Naive thymus-derived CD4-positive, alpha-beta T cell (primary cell): ENCODE measurements at regions not wholly inside any gene's neighbourhood (a gene's known extent, or its start where the extent isn't known, plus 50 kb on each side); places are given as distances from the start of the nearest gene placed in this dataset.

Experiments
- ATAC-seq: fragments of 150-1000 bp; cut with Tn5 transposase; 2 replicates; pipeline ENCODE4 v1.10.0; 2021; ENCODE audit warnings: mild to moderate bottlenecking, moderate library complexity
- CTCF ChIA-PET: fragments of 350-600 bp; sonication (Branson Sonifier 250); formaldehyde crosslinking; loops from one replicate; lab custom pipeline; 2021; ENCODE audit warnings: antibody characterized with exemption; lab: Charles Lee
- POLR2A ChIA-PET: fragments of 350-600 bp; sonication (Branson Sonifier 250); formaldehyde crosslinking; loops from one replicate; lab custom pipeline; 2021; ENCODE audit warnings: antibody characterized with exemption, inconsistent platforms; lab: Charles Lee
- DNase-seq, 9 donors: peaks; one replicate each; pipeline versions ENCODE4 v3.0.0 to v3.0.0-alpha.2; 2020 to 2022; ENCODE audit warnings: mixed read lengths in 1 of 9
- H3K27ac ChIP-seq: one replicate; pipeline ENCODE4 v1.7.0; 2013; ENCODE audit warnings: mild to moderate bottlenecking, low read depth, low read length, moderate library complexity
- H3K27me3 ChIP-seq, 2 donors: one replicate each; pipeline ENCODE4 v1.7.0; 2013; ENCODE audit warnings: low read length in 2 of 2, mild to moderate bottlenecking in 2 of 2, moderate library complexity in 2 of 2; ENCODE audit not compliant: control insufficient read depth in 2 of 2, insufficient read depth in 2 of 2
- H3K36me3 ChIP-seq, 3 experiments: 1 replicate in 2 of 3; 2 replicates in 1 of 3; pipeline ENCODE4 v1.7.0; 2013; ENCODE audit warnings: low read length in 3 of 3, mild to moderate bottlenecking in 3 of 3, moderate library complexity in 1 of 3; ENCODE audit not compliant: insufficient read depth in 3 of 3, control insufficient read depth in 2 of 3
- H3K4me1 ChIP-seq, 2 donors: one replicate each; pipeline ENCODE4 v1.7.0; 2013; ENCODE audit warnings: low read length in 2 of 2, mild to moderate bottlenecking in 2 of 2, moderate library complexity in 1 of 2; ENCODE audit not compliant: control insufficient read depth in 2 of 2, insufficient read depth in 2 of 2
- H3K4me3 ChIP-seq: 2 replicates; pipeline ENCODE4 v1.7.0; 2013; ENCODE audit warnings: mild to moderate bottlenecking, low read length
- H3K9me3 ChIP-seq, 3 experiments: 1 replicate in 2 of 3; 2 replicates in 1 of 3; pipeline ENCODE4 v1.7.0; 2013; ENCODE audit warnings: low read length in 3 of 3; ENCODE audit not compliant: control insufficient read depth in 2 of 3
- H3K27ac Mint-ChIP-seq, 9 donors: one replicate each; pipeline ENCODE4 v1.8.0; 2020 to 2022; ENCODE audit warnings: mixed read lengths in 9 of 9, mild to moderate bottlenecking in 8 of 9, moderate library complexity in 5 of 9, inconsistent platforms in 2 of 9
- H3K27me3 Mint-ChIP-seq, 5 donors: one replicate each; pipeline ENCODE4 v1.8.0; 2021 to 2022; ENCODE audit warnings: mixed read lengths in 5 of 5, mild to moderate bottlenecking in 1 of 5
- H3K36me3 Mint-ChIP-seq, 5 donors: one replicate each; pipeline ENCODE4 v1.8.0; 2020 to 2022; ENCODE audit warnings: mixed read lengths in 5 of 5, mild to moderate bottlenecking in 3 of 5, inconsistent platforms in 1 of 5
- H3K4me1 Mint-ChIP-seq, 7 donors: one replicate each; pipeline ENCODE4 v1.8.0; 2020 to 2022; ENCODE audit warnings: mixed read lengths in 7 of 7, mild to moderate bottlenecking in 3 of 7, inconsistent platforms in 1 of 7
- H3K4me3 Mint-ChIP-seq, 10 donors: one replicate each; pipeline ENCODE4 v1.8.0; 2020 to 2022; ENCODE audit warnings: mild to moderate bottlenecking in 10 of 10, mixed read lengths in 10 of 10, moderate library complexity in 6 of 10, inconsistent platforms in 2 of 10
- H3K9me3 Mint-ChIP-seq, 11 donors: one replicate each; pipeline ENCODE4 v1.8.0; 2020 to 2022; ENCODE audit warnings: mixed read lengths in 11 of 11, mild to moderate bottlenecking in 4 of 11, inconsistent platforms in 1 of 11, moderate library complexity in 1 of 11
- intact Hi-C, 2 donors: fragments of 100-400 bp; cut with micrococcal nuclease; formaldehyde crosslinking; loops; one replicate each; pipeline ENCODE4 v1.15.1; 2023

GRCh38 chr6:44049163-44049988, 77.9 kb downstream of the MRPL14 start:
- DNase-seq (no peak), ATAC-seq (no peak)
- no peaks in the 10 kb centered on the region for H3K9me3 Mint-ChIP-seq
- ChIA-PET POLR2A (no interaction called here), CTCF (no interaction called here)
- Histone ChIP-seq H3K4me1 (no peaks in the 10 kb centered on the region), H3K36me3 (no peaks in the 10 kb centered on the region), H3K9me3 (no peaks in the 10 kb centered on the region), H3K27ac (no peak overlapping the region), H3K4me3 (no peak overlapping the region), H3K27me3 (no peaks in the 10 kb centered on the region)
- intact Hi-C loops, result loop anchor here in 1 of 2 donors (1.0 kb wide), 1 partner anchor 24 kb away; no protein-coding TSS in a partner anchor
- peaks cover 0 to 12% (median 0%) of the 10 kb centered on the region in 5 donors for H3K27me3 Mint-ChIP-seq
- H3K4me1 Mint-ChIP-seq, result peaks cover 0 to 19% (median 0%) of the 10 kb centered on the region in 7 donors
- H3K36me3 Mint-ChIP-seq, result no peaks in the 10 kb centered on the region
- H3K4me3 Mint-ChIP-seq, result peak overlapping the region in 1 of 10 donors; percentile 54
- peak overlapping the region in 1 of 9 donors; percentile 89 for H3K27ac Mint-ChIP-seq

GRCh38 chr6:44048277-44048676, 79.0 kb downstream of the MRPL14 start:
- intact Hi-C loops, result no loop called here
- H3K27me3 Mint-ChIP-seq, result peaks cover 0 to 12% (median 0%) of the 10 kb centered on the region in 5 donors
- no peak overlapping the region for H3K27ac Mint-ChIP-seq
- no peaks in the 10 kb centered on the region for H3K9me3 Mint-ChIP-seq
- Histone ChIP-seq H3K9me3 (no peaks in the 10 kb centered on the region), H3K27ac (no peak overlapping the region), H3K4me3 (no peak overlapping the region), H3K27me3 (no peaks in the 10 kb centered on the region), H3K4me1 (no peaks in the 10 kb centered on the region), H3K36me3 (no peaks in the 10 kb centered on the region)
- H3K4me1 Mint-ChIP-seq, result peaks cover 0 to 19% (median 0%) of the 10 kb centered on the region in 7 donors
- DNase-seq, result no peak
- H3K4me3 Mint-ChIP-seq, result no peak overlapping the region
- POLR2A ChIA-PET, result no interaction called here
- no peaks in the 10 kb centered on the region for H3K36me3 Mint-ChIP-seq
- CTCF ChIA-PET, result no interaction called here
- no peak for ATAC-seq

- H3K4me1 Mint-ChIP-seq, result peaks cover 0 to 19% (median 0%) of the 10 kb centered on the region in 7 donors
- no peaks in the 10 kb centered on the region for H3K36me3 ChIP-seq
- H3K4me3 ChIP-seq, result no peak overlapping the region
- no peaks in the 10 kb centered on the region for H3K4me1 ChIP-seq
- H3K9me3 ChIP-seq, result no peaks in the 10 kb centered on the region
- POLR2A ChIA-PET, result no interaction called here
- H3K27ac Mint-ChIP-seq, result no peak overlapping the region
- peaks cover 0 to 12% (median 0%) of the 10 kb centered on the region in 5 donors for H3K27me3 Mint-ChIP-seq
- DNase-seq (no peak), ATAC-seq (no peak)
- intact Hi-C loops, result no loop called here
- H3K27me3 ChIP-seq, result no peaks in the 10 kb centered on the region
- CTCF ChIA-PET, result interaction anchor here (0.7 kb wide), 1 partner anchor 31 kb away, joined by 3 read pairs; no protein-coding TSS in a partner anchor
- no peak overlapping the region for H3K4me3 Mint-ChIP-seq
- H3K9me3 Mint-ChIP-seq, result no peaks in the 10 kb centered on the region
- no peak overlapping the region for H3K27ac ChIP-seq
- H3K36me3 Mint-ChIP-seq, result no peaks in the 10 kb centered on the region
Measured at GRCh38 chr6:44047801-44048200, 79.5 kb downstream of the MRPL14 start.

GRCh38 chr6:44047179-44047546, 80.1 kb downstream of the MRPL14 start:
- H3K4me1 Mint-ChIP-seq, result peaks cover 0 to 14% (median 0%) of the 10 kb centered on the region in 7 donors
- H3K36me3 Mint-ChIP-seq, result no peaks in the 10 kb centered on the region

GRCh38 chr6:44046516-44047178, 80.6 kb downstream of the MRPL14 start:
- Histone ChIP-seq H3K4me1 (no peaks in the 10 kb centered on the region), H3K9me3 (no peaks in the 10 kb centered on the region), H3K36me3 (no peaks in the 10 kb centered on the region), H3K27me3 (no peaks in the 10 kb centered on the region), H3K27ac (no peak overlapping the region), H3K4me3 (no peak overlapping the region)
- Mint-ChIP-seq H3K4me1 (peaks cover 0 to 19% (median 0%) of the 10 kb centered on the region in 7 donors), H3K27ac (no peak overlapping the region), H3K4me3 (no peak overlapping the region), H3K27me3 (peaks cover 0 to 12% (median 0%) of the 10 kb centered on the region in 5 donors), H3K36me3 (no peaks in the 10 kb centered on the region), H3K9me3 (no peaks in the 10 kb centered on the region)
- DNase-seq (no peak), ATAC-seq (no peak)
- POLR2A ChIA-PET, result no interaction called here
- intact Hi-C loops, result no loop called here
- CTCF ChIA-PET, result no interaction called here

More at GRCh38 chr6:44047179-44047546, 80.1 kb downstream of the MRPL14 start:
- H3K27ac Mint-ChIP-seq, result no peak overlapping the region
- DNase-seq, result no peak
- intact Hi-C loops, result no loop called here
- no peaks in the 10 kb centered on the region for H3K9me3 Mint-ChIP-seq
- H3K4me3 ChIP-seq, result no peak overlapping the region
- ChIA-PET CTCF (interaction anchor here (0.7 kb wide), 1 partner anchor 32 kb away, joined by 3 read pairs; no protein-coding TSS in a partner anchor), POLR2A (no interaction called here)
- no peaks in the 10 kb centered on the region for H3K4me1 ChIP-seq
- no peak overlapping the region for H3K4me3 Mint-ChIP-seq
- ATAC-seq, result no peak
- H3K9me3 ChIP-seq, result no peaks in the 10 kb centered on the region
- H3K27me3 Mint-ChIP-seq, result peaks cover 0 to 12% (median 0%) of the 10 kb centered on the region in 5 donors
- no peak overlapping the region for H3K27ac ChIP-seq
- H3K27me3 ChIP-seq, result no peaks in the 10 kb centered on the region
- H3K36me3 ChIP-seq, result no peaks in the 10 kb centered on the region

- H3K4me3 Mint-ChIP-seq, result no peak overlapping the region
- ChIA-PET CTCF (no interaction called here), POLR2A (no interaction called here)
- ATAC-seq, result no peak
- H3K27ac Mint-ChIP-seq, result no peak overlapping the region
- no peaks in the 10 kb centered on the region for H3K36me3 Mint-ChIP-seq
- Histone ChIP-seq H3K9me3 (no peaks in the 10 kb centered on the region), H3K4me1 (no peaks in the 10 kb centered on the region), H3K4me3 (no peak overlapping the region), H3K27ac (no peak overlapping the region), H3K27me3 (no peaks in the 10 kb centered on the region), H3K36me3 (no peaks in the 10 kb centered on the region)
- DNase-seq, result no peak
- no peaks in the 10 kb centered on the region for H3K9me3 Mint-ChIP-seq
- intact Hi-C loops, result no loop called here
- H3K27me3 Mint-ChIP-seq, result peaks cover 0 to 12% (median 0%) of the 10 kb centered on the region in 5 donors
- peaks cover 0 to 19% (median 0%) of the 10 kb centered on the region in 7 donors for H3K4me1 Mint-ChIP-seq
Measured at GRCh38 chr6:44045672-44046015, 81.6 kb downstream of the MRPL14 start.
